ENCODE measurements at regions not wholly inside any gene's neighbourhood (a gene's known extent, or its start where the extent isn't known, plus 50 kb on each side); places are given as distances from the start of the nearest gene placed in this dataset.
"Not testable (repeated sequence)": the region's sequence is repeated elsewhere in the genome, so short reads cannot be mapped to it uniquely, and the experiment has no call there.

DNA sequence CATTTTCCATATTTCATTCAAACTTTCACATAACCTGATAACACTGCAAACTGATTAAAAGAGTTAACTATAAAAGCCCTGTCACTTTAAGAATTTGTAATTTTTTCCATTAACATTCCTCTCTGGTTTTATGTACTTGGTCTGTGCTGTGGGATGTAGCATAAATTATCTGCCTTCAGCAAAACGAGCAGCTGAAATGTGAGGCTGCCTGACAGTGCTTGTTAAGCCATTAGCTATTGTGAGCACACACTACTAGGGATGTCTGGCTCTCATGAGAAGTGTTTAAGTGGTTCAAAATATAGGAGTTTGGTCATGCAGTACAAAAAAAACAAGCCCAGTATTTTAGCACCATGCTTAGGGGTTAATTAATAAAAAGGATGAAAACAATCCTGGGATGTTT lies 63.0 kb downstream of the HOXA1 start:
- Mint-ChIP-seq H3K27ac (peak overlapping the region; percentile 6), H3K4me3 (no peak overlapping the region), H3K9me3 (no peaks in the 10 kb centered on the region), H3K4me1 (peaks cover 31% of the 10 kb centered on the region), H3K27me3 (no peaks in the 10 kb centered on the region), H3K36me3 (no peaks in the 10 kb centered on the region)

DNA sequence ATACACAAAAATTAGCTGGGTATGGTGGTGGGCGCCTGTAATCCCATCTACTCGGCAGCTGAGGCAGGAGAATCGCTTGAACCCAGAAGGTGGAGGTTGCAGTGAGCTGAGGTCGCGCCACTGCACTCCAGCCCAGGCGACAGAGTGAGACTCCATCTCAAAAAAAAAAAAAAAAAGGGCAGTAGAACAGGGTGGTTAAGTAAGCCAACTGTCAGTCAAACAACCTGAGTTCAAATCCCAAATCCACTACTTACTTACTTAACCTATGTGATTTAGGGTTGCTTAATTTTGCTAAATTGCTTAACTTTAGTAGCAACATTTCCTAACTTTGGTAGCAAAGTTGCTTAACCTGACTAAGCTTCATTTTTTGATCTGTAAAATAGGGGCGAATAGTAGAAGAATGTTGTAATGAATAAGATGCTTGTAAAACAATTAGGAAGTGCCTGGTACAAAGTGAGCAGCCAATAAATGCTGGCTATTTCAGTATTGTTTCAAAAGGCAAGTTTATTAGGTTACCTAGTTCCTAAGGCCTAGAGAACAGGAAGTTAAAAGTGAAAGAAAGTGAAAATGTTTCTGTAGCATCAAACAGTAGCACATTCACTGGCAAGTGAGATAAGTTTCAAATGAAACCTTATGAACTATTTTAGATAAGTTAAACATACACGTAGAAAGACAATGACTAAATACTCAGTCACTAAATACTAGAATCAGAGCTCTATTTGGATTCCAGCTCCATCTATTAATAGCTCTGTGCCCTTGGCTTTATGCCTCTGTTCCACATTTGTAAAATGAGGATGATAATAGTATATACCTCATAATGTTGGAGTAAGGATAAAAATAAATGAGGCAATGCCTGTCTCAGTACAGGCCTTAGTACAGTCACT lies 64.3 kb downstream of the HOXA1 start:
- peaks cover 31% of the 10 kb centered on the region for H3K4me1 Mint-ChIP-seq
- no peaks in the 10 kb centered on the region for H3K9me3 Mint-ChIP-seq
- no peaks in the 10 kb centered on the region for H3K27me3 Mint-ChIP-seq
- peak overlapping the region; percentile 82 for H3K27ac Mint-ChIP-seq
- H3K36me3 Mint-ChIP-seq, result no peaks in the 10 kb centered on the region
- H3K4me3 Mint-ChIP-seq, result peak overlapping the region; percentile 64

DNA sequence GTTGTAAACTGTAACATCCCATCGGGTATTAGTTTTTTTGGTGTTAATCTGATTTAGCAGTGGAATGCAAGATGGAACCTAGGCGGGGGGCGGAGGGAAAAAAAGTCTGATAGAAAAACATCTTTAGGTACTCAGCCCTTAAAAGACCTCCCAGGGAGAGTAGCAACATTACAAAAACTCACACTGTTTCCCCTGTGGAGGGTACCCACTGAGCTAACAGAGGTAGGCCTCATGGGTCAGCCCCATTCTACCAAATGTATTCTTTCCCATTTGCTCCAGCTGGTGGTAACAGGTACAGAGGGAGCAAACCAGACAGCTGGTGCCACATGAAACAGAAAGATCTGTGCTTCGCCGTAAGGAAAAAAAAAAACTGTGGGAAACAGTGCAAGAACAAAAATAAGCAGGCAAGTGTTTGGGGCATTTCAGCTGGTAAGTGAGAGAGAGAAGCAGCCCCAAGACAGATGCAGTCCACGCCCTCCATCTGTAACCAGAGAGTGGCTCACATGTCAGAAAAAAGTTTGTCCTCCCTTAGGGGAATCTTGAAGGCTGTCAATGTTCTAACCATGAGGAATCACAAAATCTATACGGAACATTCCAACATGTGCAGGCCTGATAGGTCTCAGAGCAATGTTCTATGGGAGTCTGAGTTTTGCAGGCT lies 65.3 kb downstream of the HOXA1 start:
- Mint-ChIP-seq H3K9me3 (no peaks in the 10 kb centered on the region), H3K36me3 (no peaks in the 10 kb centered on the region), H3K27me3 (no peaks in the 10 kb centered on the region), H3K4me1 (peaks cover 31% of the 10 kb centered on the region), H3K27ac (peak overlapping the region; percentile 33), H3K4me3 (peak overlapping the region; percentile 28)

DNA sequence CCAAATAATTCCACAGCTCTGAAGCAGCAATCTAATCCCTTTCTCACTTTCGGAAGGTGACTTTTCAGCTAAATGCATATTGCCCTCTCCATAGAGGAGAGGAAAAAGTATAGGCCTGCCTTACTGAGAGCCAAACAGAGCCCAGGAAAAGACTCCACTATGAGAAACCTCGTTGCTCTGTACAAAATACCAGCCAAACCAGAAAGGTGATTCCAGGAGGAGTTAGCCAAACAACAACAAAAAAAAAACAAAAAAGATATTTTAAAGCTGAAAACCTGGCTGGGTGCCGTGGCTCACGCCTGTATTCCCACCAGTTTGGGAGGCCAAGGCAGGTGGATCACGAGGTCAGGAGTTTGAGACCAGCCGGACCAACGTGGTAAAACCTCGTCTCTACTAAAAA lies 70.5 kb downstream of the HOXA1 start:
- Mint-ChIP-seq H3K27ac (no peak overlapping the region), H3K36me3 (no peaks in the 10 kb centered on the region), H3K9me3 (no peaks in the 10 kb centered on the region), H3K27me3 (no peaks in the 10 kb centered on the region), H3K4me3 (no peak overlapping the region), H3K4me1 (peaks cover under 1% of the 10 kb centered on the region)

DNA sequence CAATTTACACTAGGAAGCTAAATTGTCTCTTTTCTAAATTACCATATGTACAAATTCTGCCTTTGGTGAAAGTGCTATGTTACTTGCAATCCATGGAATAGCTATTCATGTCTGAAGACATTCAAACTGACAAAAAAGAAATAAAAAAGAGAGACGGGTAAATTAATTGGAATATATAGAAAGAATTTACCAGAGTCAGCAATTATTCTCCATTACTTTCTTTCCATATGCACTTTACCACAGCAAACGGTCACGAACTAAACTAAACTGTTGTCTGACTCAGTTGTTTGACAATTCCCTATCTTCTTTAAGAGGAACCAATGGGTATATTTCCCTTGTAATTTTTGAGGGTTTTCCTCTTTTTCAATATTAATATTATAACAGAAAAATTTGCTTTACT lies 85.7 kb downstream of the HOXA1 start:
- Mint-ChIP-seq H3K4me1 (no peaks in the 10 kb centered on the region), H3K27me3 (peaks cover 30% of the 10 kb centered on the region), H3K36me3 (peaks cover 12% of the 10 kb centered on the region), H3K9me3 (peaks cover 28% of the 10 kb centered on the region), H3K4me3 (no peak overlapping the region), H3K27ac (no peak overlapping the region)

DNA sequence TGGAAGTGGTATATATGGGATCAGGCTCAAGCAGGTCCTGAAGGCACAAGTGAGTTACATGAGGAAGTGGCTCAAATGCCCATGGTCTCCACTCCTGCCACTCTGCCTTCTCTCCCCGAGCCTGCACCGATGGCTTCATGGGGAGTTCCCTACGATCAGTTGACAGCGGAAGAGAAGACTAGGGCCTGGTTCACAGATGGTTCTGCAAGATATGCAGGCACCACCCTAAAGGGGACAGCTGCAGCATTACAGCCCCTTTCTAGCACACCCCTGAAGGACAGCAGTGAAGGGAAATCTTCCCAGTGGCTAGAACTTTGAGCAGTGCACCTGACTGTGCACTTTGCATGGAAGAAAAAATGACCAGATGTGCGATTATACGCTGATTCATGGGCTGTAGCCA lies 95.3 kb downstream of the HOXA1 start:
- no peak overlapping the region for H3K4me3 Mint-ChIP-seq
- no peaks in the 10 kb centered on the region for H3K4me1 Mint-ChIP-seq
- peaks cover 4% of the 10 kb centered on the region for H3K9me3 Mint-ChIP-seq
- H3K36me3 Mint-ChIP-seq, result no peaks in the 10 kb centered on the region
- no peaks in the 10 kb centered on the region for H3K27me3 Mint-ChIP-seq
- H3K27ac Mint-ChIP-seq, result no peak overlapping the region

DNA sequence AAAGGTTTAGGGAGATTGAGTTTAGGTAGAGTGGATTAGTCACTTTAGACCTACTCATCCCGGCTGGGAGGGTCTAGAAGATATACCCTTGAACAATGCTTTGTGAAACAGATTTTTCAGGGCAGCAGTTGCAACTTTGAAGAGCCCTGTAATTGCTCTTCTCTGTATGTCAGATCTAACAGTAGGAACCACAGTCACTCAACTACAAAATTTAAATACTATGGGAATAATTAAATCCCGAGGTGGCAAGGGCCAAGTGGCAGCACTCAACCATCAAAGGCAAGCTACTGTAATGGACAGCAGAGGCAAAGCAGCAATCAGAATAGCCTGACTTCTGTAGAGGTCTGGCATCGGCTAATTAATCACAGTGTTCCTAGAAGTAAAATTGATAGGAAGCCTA lies 97.5 kb downstream of the HOXA1 start:
- not testable (repeated sequence) for H3K9me3 Mint-ChIP-seq, H3K4me3 Mint-ChIP-seq, H3K27me3 Mint-ChIP-seq, H3K4me1 Mint-ChIP-seq, H3K36me3 Mint-ChIP-seq, H3K27ac Mint-ChIP-seq

DNA sequence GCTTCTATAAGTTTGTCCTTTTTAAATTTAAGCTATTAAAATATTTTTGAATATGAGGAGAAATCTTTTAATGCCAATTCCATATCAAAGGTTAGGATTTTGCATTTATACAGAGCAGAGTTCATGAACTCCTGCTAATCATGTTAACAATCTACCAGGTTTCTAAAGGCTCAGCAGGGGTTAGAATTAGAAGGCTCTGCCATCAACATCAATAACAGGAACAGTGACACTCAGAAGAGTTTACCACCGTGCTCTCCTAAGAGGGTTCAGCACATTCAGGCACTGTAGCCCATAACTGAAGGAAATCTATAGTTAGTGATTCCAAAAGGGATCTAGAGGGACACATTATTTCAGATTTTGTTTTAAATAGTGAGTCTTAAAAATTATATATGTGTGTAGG lies 100.1 kb downstream of the HOXA1 start:
- Mint-ChIP-seq H3K27ac (no peak overlapping the region), H3K4me1 (no peaks in the 10 kb centered on the region), H3K27me3 (peaks cover 6% of the 10 kb centered on the region), H3K36me3 (no peaks in the 10 kb centered on the region), H3K9me3 (no peaks in the 10 kb centered on the region), H3K4me3 (no peak overlapping the region)

DNA sequence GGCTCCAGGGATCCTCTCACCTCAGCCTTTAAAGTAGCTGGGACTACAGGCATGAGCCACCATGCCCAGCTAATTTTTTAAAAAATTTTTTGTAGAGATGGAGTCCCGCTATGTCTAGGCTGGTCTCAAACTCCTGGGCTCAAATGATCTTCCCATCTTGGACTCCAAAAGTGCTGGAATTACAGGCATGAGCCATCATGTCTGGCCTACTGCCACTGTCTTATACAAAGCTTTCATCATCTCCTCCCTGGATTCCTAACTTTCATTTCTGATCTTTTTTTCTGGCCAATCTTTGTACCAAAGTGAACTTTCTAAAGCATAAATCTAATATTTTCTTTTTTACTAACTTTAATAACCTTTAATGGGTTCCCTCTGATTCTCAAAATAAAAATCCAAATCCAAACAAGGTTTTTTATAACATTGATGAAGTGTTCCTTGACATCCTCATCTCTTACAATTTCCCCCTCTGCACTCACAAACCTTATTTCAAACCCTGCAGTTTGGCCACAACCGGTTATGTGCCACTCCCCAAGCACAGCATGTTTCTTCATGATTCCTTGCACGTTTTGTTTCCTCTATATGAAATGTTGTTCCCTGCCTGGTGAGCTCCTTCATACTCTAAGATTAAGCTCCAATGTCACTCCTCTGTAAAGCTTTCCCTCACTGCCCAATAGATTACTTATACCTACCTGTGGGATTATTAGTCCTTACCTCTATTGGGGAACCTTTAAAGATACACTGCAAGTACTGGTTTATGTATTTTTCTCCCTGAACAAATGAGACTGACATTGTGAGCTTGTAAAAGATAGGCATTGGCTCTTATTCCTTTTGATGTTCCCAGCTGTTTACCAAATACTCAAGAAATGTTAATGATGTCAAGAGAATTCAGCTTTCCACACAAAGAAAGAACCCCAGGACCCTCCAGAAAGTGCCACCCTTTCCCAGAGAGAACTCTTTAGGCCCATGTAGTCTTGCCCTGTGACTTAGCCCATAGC lies 101.7 kb downstream of the HOXA1 start:
- Mint-ChIP-seq H3K27ac (no peak overlapping the region), H3K36me3 (no peaks in the 10 kb centered on the region), H3K27me3 (peaks cover 6% of the 10 kb centered on the region), H3K4me1 (no peaks in the 10 kb centered on the region), H3K9me3 (no peaks in the 10 kb centered on the region), H3K4me3 (no peak overlapping the region)

DNA sequence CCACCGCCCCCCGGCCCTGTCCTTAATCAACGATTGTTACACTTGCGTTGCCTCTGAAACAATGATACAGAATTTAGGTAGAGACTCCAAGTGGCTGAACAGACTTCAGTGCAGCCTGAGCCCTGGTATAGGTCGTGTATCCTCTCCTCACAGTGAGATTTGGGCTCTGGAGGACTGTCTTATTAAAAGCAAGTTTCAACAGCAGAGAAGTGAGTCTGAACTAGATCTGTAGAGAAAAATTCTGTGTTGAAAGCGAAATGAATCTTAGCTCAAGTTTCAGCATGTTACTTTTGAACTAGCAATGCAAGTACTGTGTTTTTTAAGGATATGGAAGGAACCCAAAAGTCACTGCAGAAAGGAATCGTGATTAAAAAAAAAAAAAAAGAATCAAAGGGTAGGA lies 103.1 kb downstream of the HOXA1 start:
- Mint-ChIP-seq H3K4me3 (no peak overlapping the region), H3K27me3 (peaks cover 6% of the 10 kb centered on the region), H3K4me1 (no peaks in the 10 kb centered on the region), H3K27ac (no peak overlapping the region), H3K36me3 (no peaks in the 10 kb centered on the region), H3K9me3 (no peaks in the 10 kb centered on the region)

DNA sequence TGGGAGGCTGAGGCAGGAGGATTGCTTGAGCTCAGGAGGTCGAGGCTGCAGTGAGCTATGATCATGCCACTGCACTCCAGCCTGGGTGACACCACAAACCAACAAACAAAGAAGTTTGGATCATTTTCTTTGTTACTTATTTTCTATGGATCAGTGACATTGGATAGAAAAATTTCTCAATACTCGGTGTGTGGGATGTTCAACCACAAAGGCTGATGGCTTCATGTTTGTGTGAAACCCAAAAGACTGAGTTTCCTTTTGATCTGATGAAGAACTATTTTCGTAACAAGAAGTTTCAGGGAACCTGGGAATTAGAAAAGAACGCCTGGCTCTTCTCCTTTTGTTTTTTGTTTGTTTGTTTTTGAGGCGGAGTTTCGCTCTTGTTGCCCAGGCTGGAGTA lies 104.0 kb downstream of the HOXA1 start:
- Mint-ChIP-seq H3K36me3 (no peaks in the 10 kb centered on the region), H3K27me3 (peaks cover 6% of the 10 kb centered on the region), H3K4me1 (no peaks in the 10 kb centered on the region), H3K4me3 (no peak overlapping the region), H3K27ac (no peak overlapping the region), H3K9me3 (no peaks in the 10 kb centered on the region)

DNA sequence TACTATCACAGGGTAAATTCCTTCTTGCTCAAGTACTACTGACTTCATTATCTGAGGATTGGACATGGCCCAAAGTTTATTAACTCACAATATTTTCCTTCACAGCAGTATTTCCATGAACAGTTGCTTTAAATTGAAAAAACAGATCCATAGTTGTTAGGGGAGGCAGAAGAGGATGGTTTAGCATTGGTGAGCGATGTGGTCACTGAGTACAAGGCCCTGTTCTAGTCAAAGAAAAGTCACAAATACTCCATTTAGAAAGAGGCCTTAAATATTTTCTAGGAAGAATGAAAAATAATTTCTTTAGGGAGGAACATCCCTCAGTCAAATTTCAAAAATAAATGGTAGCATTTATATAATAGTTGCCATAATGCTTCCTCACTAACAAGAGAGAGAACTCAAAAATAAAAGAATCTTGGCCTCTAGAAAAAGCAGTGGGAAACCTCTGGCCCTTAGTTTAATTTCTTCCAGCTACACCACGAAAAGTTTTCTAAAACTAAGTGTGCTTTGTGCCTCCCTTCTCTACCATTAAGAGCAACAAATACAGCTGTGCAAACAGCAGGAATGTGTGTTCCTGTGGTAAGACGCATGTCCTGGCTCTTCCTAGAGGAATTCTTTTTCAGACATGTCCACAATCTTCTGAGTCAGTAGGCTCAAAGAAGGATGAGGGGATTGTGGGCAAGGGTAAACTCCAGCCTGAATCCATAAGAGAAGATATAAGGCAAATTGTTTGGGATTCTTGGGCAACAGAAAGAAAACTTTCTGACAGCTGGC lies 105.7 kb downstream of the HOXA1 start:
- Mint-ChIP-seq H3K27ac (no peak overlapping the region), H3K9me3 (no peaks in the 10 kb centered on the region), H3K4me3 (no peak overlapping the region), H3K36me3 (no peaks in the 10 kb centered on the region), H3K27me3 (peaks cover 5% of the 10 kb centered on the region), H3K4me1 (no peaks in the 10 kb centered on the region)

DNA sequence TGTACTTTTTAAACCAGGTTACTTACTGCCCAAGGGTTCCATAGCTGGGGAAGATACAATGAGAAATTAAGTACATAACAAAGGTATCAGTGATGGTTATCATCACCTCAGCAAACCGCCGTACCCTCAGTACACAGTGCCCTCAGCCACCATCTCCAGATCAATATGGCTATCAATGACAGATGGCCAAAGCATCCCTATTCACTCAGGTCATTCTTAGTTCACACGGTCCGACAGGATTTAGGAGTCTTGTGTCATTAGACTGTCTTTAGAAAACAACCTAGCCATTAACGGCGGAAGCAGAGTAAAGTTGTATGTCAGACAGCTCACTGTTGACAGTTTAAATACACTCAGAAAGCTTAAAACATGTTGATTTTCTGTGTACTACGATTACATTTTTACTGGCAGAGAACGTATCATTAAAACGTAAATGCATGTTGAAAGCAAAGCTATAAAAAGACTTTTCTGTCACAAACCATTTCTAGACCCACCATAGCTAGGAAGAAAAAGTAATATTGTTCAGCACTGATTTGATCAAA lies 106.9 kb downstream of the HOXA1 start:
- Mint-ChIP-seq H3K27ac (no peak overlapping the region), H3K4me1 (no peaks in the 10 kb centered on the region), H3K9me3 (no peaks in the 10 kb centered on the region), H3K27me3 (no peaks in the 10 kb centered on the region), H3K36me3 (no peaks in the 10 kb centered on the region), H3K4me3 (no peak overlapping the region)

DNA sequence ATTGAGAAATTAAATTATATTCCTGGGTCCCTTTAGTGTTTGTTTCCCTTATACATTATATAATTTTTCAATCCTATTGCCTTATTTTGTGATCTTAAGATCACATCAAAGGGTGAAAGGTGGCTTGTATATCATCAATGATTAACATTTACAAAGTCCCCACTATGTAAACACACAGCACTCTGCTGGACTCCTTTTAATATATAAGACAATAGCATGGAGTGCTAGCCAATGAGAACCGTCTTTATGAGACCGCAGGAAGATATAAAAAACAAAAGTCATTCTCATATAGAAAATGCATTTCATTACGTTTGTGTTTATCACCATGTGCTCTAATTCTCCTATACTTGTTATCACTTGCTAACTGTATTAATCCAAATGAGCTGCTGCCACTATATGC lies 108.5 kb downstream of the HOXA1 start:
- Mint-ChIP-seq H3K27ac (no peak overlapping the region), H3K27me3 (no peaks in the 10 kb centered on the region), H3K36me3 (no peaks in the 10 kb centered on the region), H3K4me3 (no peak overlapping the region), H3K9me3 (no peaks in the 10 kb centered on the region), H3K4me1 (no peaks in the 10 kb centered on the region)

DNA sequence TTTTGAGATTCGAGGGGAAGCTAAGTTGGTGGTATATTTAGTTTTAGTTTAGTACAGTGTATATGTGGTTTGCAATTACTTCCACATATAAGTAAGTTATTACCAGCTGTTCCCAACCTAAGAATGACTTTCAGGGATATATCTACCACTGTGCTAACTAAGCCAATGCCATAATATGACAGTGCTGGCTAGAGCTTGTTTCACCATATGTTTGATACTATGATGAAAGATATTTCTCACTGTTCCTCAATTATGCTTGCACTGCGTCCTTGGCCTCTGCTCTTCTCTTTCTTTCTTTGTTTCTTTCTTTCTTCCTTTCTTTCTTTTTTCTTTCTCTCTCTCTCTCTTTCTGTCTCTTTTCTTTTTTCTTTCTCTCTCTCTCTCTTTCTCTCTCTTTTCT lies 113.8 kb upstream of the SKAP2 start:
- Mint-ChIP-seq H3K27ac (no peak overlapping the region), H3K9me3 (no peaks in the 10 kb centered on the region), H3K27me3 (peaks cover 21% of the 10 kb centered on the region), H3K36me3 (no peaks in the 10 kb centered on the region), H3K4me3 (no peak overlapping the region), H3K4me1 (no peaks in the 10 kb centered on the region)
